SK-N-SH (cell line): ENCODE measurements at regions not wholly inside any gene's neighbourhood (a gene's known extent, or its start where the extent isn't known, plus 50 kb on each side); places are given as distances from the start of the nearest gene placed in this dataset.

Experiments
- CTCF ChIA-PET: fragments of 300-600, 350-600 bp; formaldehyde crosslinking; extraction: SDS; loops from one replicate; lab custom pipeline; 2021; lab: Yijun Ruan, JAX
- POLR2A ChIA-PET: fragments of 350-600 bp; sonication (Branson Sonifier 250); formaldehyde crosslinking; extraction: SDS; loops from one replicate; lab custom pipeline; 2020; ENCODE audit warnings: antibody characterized with exemption, inconsistent platforms; lab: Yijun Ruan, JAX
- DNase-seq: peaks from one replicate; pipeline ENCODE4 v3.0.0; 2012
- H2AFZ ChIP-seq: fragments of 200-600 bp; sonication (generic); 2 replicates; pipeline ENCODE4 v1.8.1; 2016; ENCODE audit warnings: antibody characterized with exemption, mild to moderate bottlenecking, low read depth
- H3F3A ChIP-seq: fragments of 200-600 bp; sonication (generic); replicated peaks from 2 replicates; pipeline ENCODE3; 2016; ENCODE audit warnings: antibody characterized with exemption, mild to moderate bottlenecking; ENCODE audit not compliant: insufficient read depth
- H3K27ac ChIP-seq, 2 experiments: fragments of 200-500 bp in 1 of 2; fragments of 200-600 bp in 1 of 2; sonication (Bioruptor generic) in 1 of 2; sonication (generic), shearing (Covaris generic) in 1 of 2; 2 replicates each; pipeline versions ENCODE4 v1.5.1 to v1.6.1; 2014 to 2016; ENCODE audit warnings: low read depth in 2 of 2, inconsistent platforms in 1 of 2, low read length in 1 of 2, mild to moderate bottlenecking in 1 of 2, mixed read lengths in 1 of 2
- H3K27me3 ChIP-seq: fragments of 200-600 bp; sonication (generic), shearing (Covaris generic); 2 replicates; pipeline ENCODE4 v1.6.1; 2016; ENCODE audit warnings: mixed run types; ENCODE audit not compliant: insufficient read depth
- H3K36me3 ChIP-seq, 2 experiments: fragments of 200-500 bp in 1 of 2; fragments of 200-600 bp in 1 of 2; sonication (Bioruptor generic) in 1 of 2; sonication (generic) in 1 of 2; replicated peaks in 1 of 2; 2 replicates each; pipeline versions ENCODE3 to v1.5.1; 2014 to 2016; ENCODE audit warnings: low read length in 1 of 2, mild to moderate bottlenecking in 1 of 2; ENCODE audit not compliant: insufficient read depth in 2 of 2, control insufficient read depth in 1 of 2
- H3K4me1 ChIP-seq, 2 experiments: fragments of 200-500 bp in 1 of 2; fragments of 200-600 bp in 1 of 2; sonication (Bioruptor generic) in 1 of 2; sonication (generic), shearing (Covaris generic) in 1 of 2; 2 replicates each; pipeline versions ENCODE4 v1.5.1 to v1.6.1; 2014 to 2016; ENCODE audit warnings: low read depth in 1 of 2, low read length in 1 of 2, mixed run types in 1 of 2; ENCODE audit not compliant: insufficient read depth in 2 of 2, control insufficient read depth in 1 of 2
- H3K4me2 ChIP-seq: fragments of 200-600 bp; sonication (generic), shearing (Covaris generic); 2 replicates; pipeline ENCODE4 v1.6.1; 2017; ENCODE audit warnings: mixed run types
- H3K4me3 ChIP-seq, 2 experiments: fragments of 200-500 bp in 1 of 2; fragments of 200-600 bp in 1 of 2; sonication (Bioruptor generic) in 1 of 2; sonication (generic), shearing (Covaris generic) in 1 of 2; 2 replicates each; pipeline versions ENCODE4 v1.5.1 to v1.8.1; 2014 to 2016; ENCODE audit warnings: low read depth in 2 of 2, inconsistent platforms in 1 of 2, low read length in 1 of 2, mild to moderate bottlenecking in 1 of 2, mixed read lengths in 1 of 2, moderate library complexity in 1 of 2
- H3K79me2 ChIP-seq: fragments of 200-600 bp; sonication (generic); 2 replicates; pipeline ENCODE4 v1.8.1; 2017; ENCODE audit warnings: mild to moderate bottlenecking; ENCODE audit not compliant: insufficient read depth
- H3K9ac ChIP-seq: fragments of 200-600 bp; sonication (generic); 2 replicates; pipeline ENCODE4 v1.6.1; 2017; ENCODE audit warnings: mixed run types
- H3K9me2 ChIP-seq: fragments of 200-600 bp; sonication (generic); 2 replicates; pipeline ENCODE4 v1.6.1; 2017; ENCODE audit warnings: mixed run types
- H3K9me3 ChIP-seq: fragments of 200-600 bp; sonication (generic); 2 replicates; pipeline ENCODE4 v1.6.1; 2017; ENCODE audit warnings: mixed run types, mild to moderate bottlenecking, moderate library complexity
- H4K20me1 ChIP-seq: fragments of 200-600 bp; sonication (generic); 2 replicates; pipeline ENCODE4 v1.6.1; 2017; ENCODE audit warnings: mild to moderate bottlenecking, mixed run types; ENCODE audit not compliant: insufficient read depth
- CHD2 ChIP-seq: fragments of 150-350 bp; IDR thresholded peaks from 2 replicates; pipeline ENCODE4 v1.6.1; 2018; ENCODE audit warnings: low read length; ENCODE audit not compliant: partially characterized antibody
- EP300 ChIP-seq, 2 experiments: IDR thresholded peaks; 2 replicates each; pipeline versions ENCODE4 v1.4.0 to v1.6.1; 2012; ENCODE audit warnings: borderline replicate concordance in 1 of 2, low read depth in 1 of 2, low read length in 1 of 2
- EZH2phosphoT487 ChIP-seq: fragments of 200-600 bp; sonication (generic); IDR thresholded peaks from 2 replicates; pipeline ENCODE4 v1.6.1; 2017; ENCODE audit warnings: low read depth, mixed run types, mild to moderate bottlenecking, antibody characterized with exemption, moderate library complexity, borderline replicate concordance
- FOSL2 ChIP-seq: IDR thresholded peaks from 2 replicates; pipeline ENCODE4 v1.4.0; 2012; ENCODE audit warnings: low read depth, mild to moderate bottlenecking, moderate library complexity, borderline replicate concordance
- FOXJ3 ChIP-seq: sonication (generic); formaldehyde crosslinking; IDR thresholded peaks from 2 replicates; pipeline ENCODE4 v1.5.1; 2020; ENCODE audit warnings: mild to moderate bottlenecking, missing genetic modification reagents
- GATA2 ChIP-seq: sonication (generic); formaldehyde crosslinking; IDR thresholded peaks from 2 replicates; pipeline ENCODE4 v1.5.0; 2020; ENCODE audit warnings: mild to moderate bottlenecking, missing genetic modification reagents
- JUND ChIP-seq: IDR thresholded peaks from 2 replicates; pipeline ENCODE4 v1.4.0; 2012
- MEF2A ChIP-seq: IDR thresholded peaks from 2 replicates; pipeline ENCODE4 v1.4.0; 2012; ENCODE audit warnings: low read depth, borderline replicate concordance
- SIN3A ChIP-seq: IDR thresholded peaks from 2 replicates; pipeline ENCODE4 v1.6.1; 2012; ENCODE audit warnings: low read depth, mild to moderate bottlenecking, low read length, moderate library complexity, borderline replicate concordance
- WGBS: methylation state at CpG from one replicate; pipeline ENCODE4 v1.1.6; 2017; ENCODE audit warnings: low lambda C conversion rate; 5-methylcytosine and 5-hydroxymethylcytosine counted together
- TF ChIP-seq, protein P1 (sequence below): fragments of 150-350 bp; IDR thresholded peaks from 2 replicates; pipeline ENCODE4 v1.6.1; 2016; ENCODE audit warnings: mild to moderate bottlenecking, low read depth, low read length
- TF ChIP-seq, protein P2 (sequence below): IDR thresholded peaks from 2 replicates; pipeline ENCODE4 v1.4.0; 2012; ENCODE audit warnings: low read depth, borderline replicate concordance

DNA sequence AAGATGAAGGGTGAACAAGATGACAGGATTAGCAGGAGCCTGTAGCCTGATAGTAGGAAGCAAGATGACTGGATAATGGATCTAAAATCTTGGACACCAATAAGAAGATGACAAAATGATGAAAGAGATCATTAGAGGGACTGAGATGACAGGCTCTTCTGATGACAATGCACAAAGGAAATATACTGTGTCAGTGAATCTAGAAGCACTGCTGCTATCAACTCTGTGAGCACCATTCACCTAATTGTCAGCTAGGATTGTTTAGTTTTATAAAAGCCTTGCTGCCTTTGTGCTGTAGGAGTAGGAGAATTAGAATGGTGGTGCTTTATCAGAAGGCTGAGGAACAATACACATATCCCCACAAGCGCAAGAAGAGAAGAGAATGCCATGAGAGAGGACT is 1127.8 kb downstream of the DTWD2 start:
- Histone ChIP-seq H4K20me1 (no peaks in the 10 kb centered on the region), H3K36me3 (no peaks in the 10 kb centered on the region), H3K27me3 (no peaks in the 10 kb centered on the region), H3K9ac (no peak overlapping the region), H2AFZ (no peak overlapping the region), H3K27ac (no peak overlapping the region), H3K9me2 (no peaks in the 10 kb centered on the region), H3K4me2 (no peak overlapping the region), H3K9me3 (no peaks in the 10 kb centered on the region)
- CTCF ChIA-PET: no interaction called here
- TF ChIP-seq FOXJ3 (no peak), CHD2 (no peak), SIN3A (no peak), GATA2 (CRISPR knock-in tag) (no peak), EP300 (IDR thresholded peaks at IDR 0.05; ENCODE audit: borderline replicate concordance in 1 of 2, low read depth in 1 of 2, low read length in 1 of 2) (no peak), MEF2A (no peak), JUND (no peak), EZH2phosphoT487 (no peak)
- TF ChIP-seq, protein P1, sequence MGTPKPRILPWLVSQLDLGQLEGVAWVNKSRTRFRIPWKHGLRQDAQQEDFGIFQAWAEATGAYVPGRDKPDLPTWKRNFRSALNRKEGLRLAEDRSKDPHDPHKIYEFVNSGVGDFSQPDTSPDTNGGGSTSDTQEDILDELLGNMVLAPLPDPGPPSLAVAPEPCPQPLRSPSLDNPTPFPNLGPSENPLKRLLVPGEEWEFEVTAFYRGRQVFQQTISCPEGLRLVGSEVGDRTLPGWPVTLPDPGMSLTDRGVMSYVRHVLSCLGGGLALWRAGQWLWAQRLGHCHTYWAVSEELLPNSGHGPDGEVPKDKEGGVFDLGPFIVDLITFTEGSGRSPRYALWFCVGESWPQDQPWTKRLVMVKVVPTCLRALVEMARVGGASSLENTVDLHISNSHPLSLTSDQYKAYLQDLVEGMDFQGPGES: no peak
- TF ChIP-seq, protein P2, sequence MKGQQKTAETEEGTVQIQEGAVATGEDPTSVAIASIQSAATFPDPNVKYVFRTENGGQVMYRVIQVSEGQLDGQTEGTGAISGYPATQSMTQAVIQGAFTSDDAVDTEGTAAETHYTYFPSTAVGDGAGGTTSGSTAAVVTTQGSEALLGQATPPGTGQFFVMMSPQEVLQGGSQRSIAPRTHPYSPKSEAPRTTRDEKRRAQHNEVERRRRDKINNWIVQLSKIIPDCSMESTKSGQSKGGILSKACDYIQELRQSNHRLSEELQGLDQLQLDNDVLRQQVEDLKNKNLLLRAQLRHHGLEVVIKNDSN: no peak
- TF ChIP-seq, all 33 proteins: peak for 0
- no peaks in the 10 kb centered on the region for H3F3A ChIP-seq
- H3K4me3 ChIP-seq: no peak overlapping the region
- WGBS: 21% methylated on average over 1 of the region's 1 CpG
- POLR2A ChIA-PET: no interaction called here
- no peaks in the 10 kb centered on the region for H3K79me2 ChIP-seq
- DNase-seq: no peak
- no peaks in the 10 kb centered on the region for H3K4me1 ChIP-seq

DNA sequence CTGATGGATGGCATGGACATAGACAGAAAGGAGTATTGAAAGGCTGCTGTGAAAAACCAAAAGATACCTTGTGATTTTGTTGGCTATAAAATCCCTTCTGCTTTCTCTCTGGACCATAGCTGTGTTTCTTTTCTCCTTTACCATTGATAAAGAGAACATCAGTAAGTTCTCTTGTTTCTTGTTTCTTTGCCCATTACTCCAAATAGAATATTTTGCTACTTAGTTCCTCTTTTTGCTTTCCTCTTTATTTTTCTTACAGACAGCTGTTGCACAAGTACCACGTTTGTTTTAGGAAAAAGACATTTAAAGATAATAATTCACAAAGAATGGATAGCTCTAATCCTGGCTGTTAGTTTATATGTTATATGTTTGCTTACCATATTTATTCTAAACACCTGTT is 1129.2 kb downstream of the DTWD2 start:
- Histone ChIP-seq H3K9ac (no peak overlapping the region), H3K4me3 (no peak overlapping the region), H3K4me2 (no peak overlapping the region), H4K20me1 (no peaks in the 10 kb centered on the region), H3K27ac (no peak overlapping the region), H3K9me3 (no peaks in the 10 kb centered on the region), H3F3A (no peaks in the 10 kb centered on the region), H3K9me2 (no peaks in the 10 kb centered on the region), H3K27me3 (no peaks in the 10 kb centered on the region)
- 2% methylated on average over 1 of the region's 1 CpG for WGBS
- CTCF ChIA-PET: no interaction called here
- no peak for DNase-seq
- no peak for TF ChIP-seq FOSL2
- no peak for TF ChIP-seq JUND
- TF ChIP-seq MEF2A: no peak
- TF ChIP-seq, all 33 proteins: peak for 0
- H2AFZ ChIP-seq: no peak overlapping the region
- H3K36me3 ChIP-seq: no peaks in the 10 kb centered on the region
- H3K4me1 ChIP-seq: no peaks in the 10 kb centered on the region
- POLR2A ChIA-PET: interaction anchor here (0.6 to 0.9 kb wide), 2 partner anchors 1078 to 1382 kb away, joined by 3 to 4 read pairs; no protein-coding TSS in a partner anchor
- no peaks in the 10 kb centered on the region for H3K79me2 ChIP-seq
